OCI-LY7 (cell line): ENCODE measurements at regions not wholly inside any gene's neighbourhood (a gene's known extent, or its start where the extent isn't known, plus 50 kb on each side); places are given as distances from the start of the nearest gene placed in this dataset.

ENCODE experiments used
- BruUV-seq: library from RNA; stranded (reverse); fragments of 400-500 nt; replicated peaks from 2 replicates; lab custom pipeline; 2021; lab: Mats Ljungman, UMichigan
- CTCF ChIA-PET: fragments of 300-600 bp; sonication (Branson Sonifier 250); formaldehyde crosslinking; loops from one replicate; lab custom pipeline; 2022; ENCODE audit warnings: antibody characterized with exemption; ENCODE audit not compliant: unreplicated experiment; lab: Charles Lee
- POLR2A ChIA-PET: fragments of 300-600 bp; sonication (Branson Sonifier 250); formaldehyde crosslinking; loops from one replicate; lab custom pipeline; 2022; ENCODE audit warnings: antibody characterized with exemption; lab: Charles Lee
- DNase-seq: peaks from one replicate; pipeline ENCODE4 v3.0.0-alpha.2; 2015; ENCODE audit warnings: low spot score
- H2AFZ ChIP-seq: fragments of 200-600 bp; sonication (generic), shearing (Covaris generic); 2 replicates; pipeline ENCODE4 v1.6.1; 2014; ENCODE audit warnings: mild to moderate bottlenecking, antibody characterized with exemption, low read length, moderate library complexity
- H3K27ac ChIP-seq: fragments of 200-600 bp; sonication (generic); 2 replicates; pipeline ENCODE4 v1.5.1; 2014; ENCODE audit warnings: mixed run types, low read depth, mild to moderate bottlenecking, moderate library complexity, low read length, inconsistent platforms; ENCODE audit not compliant: poor library complexity, severe bottlenecking
- H3K36me3 ChIP-seq: fragments of 200-600 bp; sonication (generic); 2 replicates; pipeline ENCODE4 v1.6.1; 2014; ENCODE audit warnings: mild to moderate bottlenecking, antibody characterized with exemption, low read length, moderate library complexity, mixed read lengths; ENCODE audit not compliant: insufficient read depth
- H3K4me1 ChIP-seq: fragments of 200-600 bp; sonication (generic); 2 replicates; pipeline ENCODE4 v1.5.1; 2014; ENCODE audit warnings: mild to moderate bottlenecking, low read length; ENCODE audit not compliant: insufficient read depth, poor library complexity, severe bottlenecking
- H3K4me2 ChIP-seq: fragments of 200-600 bp; sonication (generic); 2 replicates; pipeline ENCODE4 v1.6.1; 2014; ENCODE audit warnings: mild to moderate bottlenecking, low read length
- H3K4me3 ChIP-seq: fragments of 200-600 bp; sonication (generic); 2 replicates; pipeline ENCODE4 v1.5.1; 2014; ENCODE audit warnings: mild to moderate bottlenecking, low read depth, low read length; ENCODE audit not compliant: poor library complexity, severe bottlenecking
- H3K79me2 ChIP-seq: fragments of 200-600 bp; sonication (generic); 2 replicates; pipeline ENCODE4 v1.6.1; 2016; ENCODE audit warnings: low read depth, mild to moderate bottlenecking, low read length, moderate library complexity, mixed read lengths; ENCODE audit not compliant: insufficient read depth
- H3K9me2 ChIP-seq: fragments of 200-600 bp; sonication (generic); 2 replicates; pipeline ENCODE4 v1.6.1; 2016; ENCODE audit warnings: mild to moderate bottlenecking, low read length, mixed read lengths; ENCODE audit not compliant: insufficient read depth
- H3K9me3 ChIP-seq: fragments of 200-600 bp; sonication (generic); 2 replicates; pipeline ENCODE4 v1.6.1; 2014; ENCODE audit warnings: mild to moderate bottlenecking, mixed run types, low read length, mixed read lengths
- H4K20me1 ChIP-seq: fragments of 200-600 bp; sonication (generic); 2 replicates; pipeline ENCODE4 v1.6.1; 2014; ENCODE audit warnings: mild to moderate bottlenecking, antibody characterized with exemption, low read length, moderate library complexity, mixed read lengths; ENCODE audit not compliant: insufficient read depth
- CTCF ChIP-seq: fragments of 200-600 bp; sonication (generic); conservative IDR thresholded peaks from 2 replicates; pipeline ENCODE4 v1.5.1; 2014; ENCODE audit warnings: mild to moderate bottlenecking, antibody characterized with exemption, low read length, moderate library complexity, mixed read lengths
- EZH2phosphoT487 ChIP-seq: fragments of 200-600 bp; sonication (generic); IDR thresholded peaks from 2 replicates; pipeline ENCODE4 v1.6.1; 2018; ENCODE audit warnings: low read depth, borderline replicate concordance, mild to moderate bottlenecking, mixed run types, antibody characterized with exemption, low read length, moderate library complexity, mixed read lengths
- intact Hi-C: fragments of 100-400 bp; cut with micrococcal nuclease; formaldehyde crosslinking; loops from one replicate; pipeline ENCODE4 v1.10.0; 2022; ENCODE audit not compliant: unreplicated experiment

GRCh38 chr2:70388128-70388527 is 86.3 kb upstream of the FAM136A start:
- Histone ChIP-seq H3K4me2 (no peak overlapping the region), H4K20me1 (no peaks in the 10 kb centered on the region), H3K9me2 (no peaks in the 10 kb centered on the region), H3K4me3 (no peak overlapping the region), H3K27ac (no peak overlapping the region), H3K4me1 (no peaks in the 10 kb centered on the region), H2AFZ (no peak overlapping the region), H3K9me3 (no peaks in the 10 kb centered on the region), H3K36me3 (no peaks in the 10 kb centered on the region), H3K79me2 (no peaks in the 10 kb centered on the region)
- intact Hi-C loops = no loop called here
- TF ChIP-seq CTCF (no peak), EZH2phosphoT487 (no peak)
- CTCF ChIA-PET = no interaction called here
- POLR2A ChIA-PET = no interaction called here
- no peak for DNase-seq
- BruUV-seq = no TSS peak

- POLR2A ChIA-PET = no interaction called here
Measured at GRCh38 chr2:70385966-70386595, 84.2 kb upstream of the FAM136A start.

GRCh38 chr2:70385204-70385603 is 83.3 kb upstream of the FAM136A start:
- intact Hi-C loops = no loop called here
- Histone ChIP-seq H3K9me3 (no peaks in the 10 kb centered on the region), H3K4me3 (no peak overlapping the region), H3K9me2 (no peaks in the 10 kb centered on the region), H3K79me2 (no peaks in the 10 kb centered on the region), H3K27ac (no peak overlapping the region), H2AFZ (no peak overlapping the region), H3K4me1 (no peaks in the 10 kb centered on the region), H3K36me3 (no peaks in the 10 kb centered on the region), H4K20me1 (no peaks in the 10 kb centered on the region), H3K4me2 (no peak overlapping the region)
- ChIA-PET CTCF (no interaction called here), POLR2A (interaction anchor here (0.7 kb wide), 1 partner anchor 105 kb away, joined by 3 read pairs; no protein-coding TSS in a partner anchor)
- no peak for DNase-seq
- no TSS peak for BruUV-seq
- TF ChIP-seq CTCF (no peak), EZH2phosphoT487 (no peak)

More at GRCh38 chr2:70385966-70386595, 84.2 kb upstream of the FAM136A start:
- no peak overlapping the region for H3K27ac ChIP-seq
- H3K79me2 ChIP-seq = no peaks in the 10 kb centered on the region
- no peaks in the 10 kb centered on the region for H4K20me1 ChIP-seq
- intact Hi-C loops = no loop called here
- no peaks in the 10 kb centered on the region for H3K9me3 ChIP-seq
- H3K36me3 ChIP-seq = no peaks in the 10 kb centered on the region
- BruUV-seq = no TSS peak
- H3K4me3 ChIP-seq = no peak overlapping the region
- no peak for DNase-seq
- H3K4me1 ChIP-seq = no peaks in the 10 kb centered on the region
- no peak for TF ChIP-seq EZH2phosphoT487
- CTCF ChIA-PET = no interaction called here
- no peaks in the 10 kb centered on the region for H3K9me2 ChIP-seq
- no peak overlapping the region for H2AFZ ChIP-seq
- H3K4me2 ChIP-seq = no peak overlapping the region
